Activated CD4-positive, alpha-beta T cell treated with anti-CD3 and anti-CD28 coated beads for 24 hours (primary cell): ENCODE measurements at regions not wholly inside any gene's neighbourhood (a gene's known extent, or its start where the extent isn't known, plus 50 kb on each side); places are given as distances from the start of the nearest gene placed in this dataset.
"Not testable (repeated sequence)": the region's sequence is repeated elsewhere in the genome, so short reads cannot be mapped to it uniquely, and the experiment has no call there.

Experiments
- DNase-seq, 2 donors: peaks; one replicate each; pipeline ENCODE4 v3.0.0-alpha.2; 2020; ENCODE audit warnings: low read depth in 2 of 2

DNA sequence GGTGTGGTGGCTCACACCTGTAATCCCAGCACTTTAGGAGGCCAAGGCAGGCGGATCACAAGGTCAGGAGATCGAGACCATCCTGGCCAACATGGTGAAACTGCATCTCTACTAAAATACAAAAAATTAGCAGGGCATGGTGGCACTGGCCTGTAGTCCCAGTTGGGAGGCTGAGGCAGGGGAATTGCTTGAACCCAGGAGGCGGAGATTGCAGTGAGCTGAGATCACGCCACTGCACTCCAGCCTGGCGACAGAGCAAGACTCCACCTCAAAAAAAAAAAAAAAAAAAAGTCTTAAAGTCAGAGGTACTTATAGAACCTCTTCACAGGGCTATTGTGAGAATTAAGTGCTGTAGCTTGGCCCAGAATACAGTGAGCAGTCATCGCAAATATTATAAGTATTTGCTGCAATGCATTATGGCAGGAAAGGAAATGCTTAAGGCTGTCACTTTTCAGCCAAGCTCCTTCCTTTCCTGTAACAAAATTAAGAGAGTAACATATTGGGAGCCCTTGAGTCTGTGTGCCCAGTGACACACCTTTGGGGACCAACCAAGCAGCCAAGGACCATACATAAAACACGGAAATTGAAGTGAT, 110.9 kb upstream of the HAND1 start:
- DNase-seq: not testable (repeated sequence)

DNA sequence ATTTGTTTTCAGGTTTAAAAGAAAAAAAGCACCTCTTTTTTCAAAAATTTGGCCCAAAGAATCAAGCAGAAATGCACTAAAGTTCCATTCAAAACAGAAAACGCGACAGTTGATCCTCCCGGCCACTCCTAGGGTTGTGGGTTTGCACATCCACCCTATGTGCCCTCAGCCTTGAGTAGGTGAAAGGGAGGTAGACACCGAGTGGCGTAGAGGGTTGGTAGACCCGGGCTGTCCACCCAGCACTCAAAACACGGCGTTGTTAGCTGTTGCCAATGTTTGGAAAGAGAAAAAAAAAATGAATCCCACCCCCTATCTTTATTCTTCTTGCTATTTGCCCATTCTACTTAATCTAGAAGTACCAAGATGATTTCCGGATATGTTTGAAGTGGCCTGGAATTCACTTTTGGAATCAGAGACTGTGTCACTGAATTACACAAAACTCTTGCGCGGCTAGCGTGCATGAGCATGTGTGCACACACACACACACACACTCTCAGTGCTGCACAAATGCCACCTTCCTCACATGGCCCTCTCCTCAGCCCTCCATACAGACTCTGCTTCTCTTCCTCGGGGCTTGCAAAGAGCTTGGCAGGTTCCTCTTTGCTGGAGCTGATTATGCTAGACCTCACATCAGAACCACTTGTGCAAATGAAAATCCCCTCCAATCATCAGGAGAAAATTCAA, 110.2 kb upstream of the HAND1 start:
- DNase-seq: no peak

DNA sequence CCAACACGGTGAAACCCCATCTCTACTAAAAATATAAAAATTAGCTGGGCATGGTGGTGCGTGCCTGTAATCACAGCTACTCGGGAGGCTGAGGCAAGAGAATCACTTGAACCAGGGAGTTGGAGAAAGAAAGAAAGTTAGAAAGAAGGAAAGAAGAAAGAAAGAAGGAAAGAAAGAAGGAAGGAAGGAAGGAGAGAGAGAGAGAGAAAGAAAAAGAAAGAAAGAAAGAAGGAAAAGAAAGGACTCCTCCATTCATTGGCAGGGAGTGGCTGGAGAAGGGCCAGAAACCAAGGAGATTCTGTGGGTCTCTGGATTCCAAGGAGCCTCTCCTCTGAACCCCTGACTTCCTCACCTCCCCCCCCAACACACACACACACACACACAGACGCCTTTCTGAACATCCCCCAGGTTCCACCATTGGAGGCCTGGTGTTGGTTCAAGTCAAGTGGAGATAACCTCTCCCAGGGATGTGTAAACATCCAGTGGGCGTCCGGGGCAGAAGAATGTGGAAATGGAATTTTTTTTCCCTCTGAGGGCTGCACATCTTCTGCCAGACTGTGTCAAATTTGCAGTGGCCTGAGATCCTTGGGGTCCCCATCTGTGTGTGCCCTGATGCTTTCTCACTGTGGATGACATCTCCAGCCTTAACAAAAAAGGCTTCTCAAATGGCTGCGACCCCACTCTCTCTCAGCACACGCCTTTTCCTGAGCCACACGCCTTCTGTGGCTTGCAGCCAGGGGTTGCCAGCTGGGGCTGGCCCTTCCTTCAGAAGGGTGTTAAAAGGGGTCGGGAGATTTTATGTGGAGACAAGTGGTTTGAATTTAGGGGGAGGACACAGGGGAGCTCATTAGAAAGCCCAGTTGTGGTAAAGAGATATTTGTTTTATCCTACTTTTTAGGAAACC, 109.3 kb upstream of the HAND1 start:
- DNase-seq: no peak

DNA sequence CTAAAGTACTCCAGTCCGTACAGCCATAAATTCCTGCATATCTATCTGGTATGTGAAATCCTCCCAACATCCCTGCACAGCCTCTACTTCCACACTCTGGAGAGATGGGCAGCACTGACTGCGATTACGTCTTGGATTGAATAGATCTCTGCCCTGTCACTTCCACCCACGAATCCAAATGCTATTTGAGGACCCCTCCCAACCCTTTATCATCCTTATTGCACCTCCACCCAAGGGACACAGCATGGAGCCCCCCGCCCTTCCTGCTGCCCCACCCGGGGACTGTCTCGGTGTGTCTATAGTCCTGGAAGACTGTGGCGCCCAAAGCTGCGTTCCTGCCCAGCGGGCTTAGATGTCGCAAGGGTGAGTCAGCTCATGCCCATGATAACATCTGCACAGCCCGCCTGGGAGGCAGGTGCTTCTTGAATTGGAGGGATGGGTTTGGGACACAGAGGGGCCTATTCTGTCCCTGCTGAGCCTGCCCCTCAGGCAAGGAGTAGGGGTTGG, 105.7 kb upstream of the HAND1 start:
- DNase-seq: no peak

DNA sequence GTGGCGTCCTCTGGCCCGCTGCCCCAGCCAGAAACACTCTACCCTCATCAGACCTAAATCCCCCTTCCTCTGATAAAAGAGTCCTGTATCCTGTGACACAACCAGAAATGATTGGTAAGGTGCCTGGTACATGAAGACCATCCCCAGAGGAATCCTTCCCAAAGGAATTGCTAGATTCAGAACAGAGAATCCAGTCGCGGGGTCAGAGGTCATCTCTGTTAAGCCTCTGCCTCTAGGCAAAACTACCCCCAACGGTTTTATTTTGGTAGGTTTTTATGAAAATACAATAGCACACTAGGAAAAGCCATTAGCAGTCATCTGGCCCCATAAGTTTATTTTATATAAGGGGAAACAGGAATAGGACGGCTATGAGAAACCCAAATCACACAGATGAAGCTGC, 102.4 kb upstream of the HAND1 start:
- no peak for DNase-seq

DNA sequence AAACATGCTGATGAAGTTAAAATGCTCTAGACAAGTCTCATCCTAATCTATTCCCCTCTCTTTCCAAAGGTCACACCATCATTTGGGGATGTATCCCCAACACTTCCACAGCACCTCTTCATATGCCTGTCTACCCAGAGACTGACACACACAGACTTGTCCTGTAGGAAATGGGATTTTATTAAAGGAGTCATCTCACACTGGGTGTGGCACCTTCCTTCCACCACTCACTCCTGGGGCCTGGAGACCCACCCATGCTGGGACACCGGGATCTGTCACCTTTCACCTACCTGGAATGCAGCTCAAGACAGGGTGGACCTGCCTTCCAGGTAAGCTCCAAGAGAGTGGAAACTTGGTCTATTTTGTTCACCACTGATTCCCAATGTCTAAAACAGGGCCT, 99.4 kb upstream of the HAND1 start:
- no peak for DNase-seq

DNA sequence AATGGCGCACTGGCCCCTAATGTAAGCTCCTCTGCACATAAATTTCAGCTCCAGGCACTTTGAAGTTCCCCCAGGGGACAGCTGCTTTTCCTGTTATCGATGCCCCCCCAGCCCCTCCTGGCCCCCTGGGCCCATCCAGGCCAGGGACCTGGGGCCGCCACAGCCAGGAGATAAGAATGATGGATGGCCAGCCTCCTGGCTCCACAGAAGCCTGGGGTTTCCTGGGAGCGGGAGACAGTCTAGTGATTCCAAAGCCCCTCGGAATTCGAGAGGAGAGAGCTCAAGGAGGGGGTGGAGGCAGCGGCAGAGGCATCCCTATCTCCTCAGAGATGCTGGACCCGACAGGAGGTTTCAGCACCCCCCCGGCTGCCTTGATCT, 98.4 kb upstream of the HAND1 start:
- no peak for DNase-seq

DNA sequence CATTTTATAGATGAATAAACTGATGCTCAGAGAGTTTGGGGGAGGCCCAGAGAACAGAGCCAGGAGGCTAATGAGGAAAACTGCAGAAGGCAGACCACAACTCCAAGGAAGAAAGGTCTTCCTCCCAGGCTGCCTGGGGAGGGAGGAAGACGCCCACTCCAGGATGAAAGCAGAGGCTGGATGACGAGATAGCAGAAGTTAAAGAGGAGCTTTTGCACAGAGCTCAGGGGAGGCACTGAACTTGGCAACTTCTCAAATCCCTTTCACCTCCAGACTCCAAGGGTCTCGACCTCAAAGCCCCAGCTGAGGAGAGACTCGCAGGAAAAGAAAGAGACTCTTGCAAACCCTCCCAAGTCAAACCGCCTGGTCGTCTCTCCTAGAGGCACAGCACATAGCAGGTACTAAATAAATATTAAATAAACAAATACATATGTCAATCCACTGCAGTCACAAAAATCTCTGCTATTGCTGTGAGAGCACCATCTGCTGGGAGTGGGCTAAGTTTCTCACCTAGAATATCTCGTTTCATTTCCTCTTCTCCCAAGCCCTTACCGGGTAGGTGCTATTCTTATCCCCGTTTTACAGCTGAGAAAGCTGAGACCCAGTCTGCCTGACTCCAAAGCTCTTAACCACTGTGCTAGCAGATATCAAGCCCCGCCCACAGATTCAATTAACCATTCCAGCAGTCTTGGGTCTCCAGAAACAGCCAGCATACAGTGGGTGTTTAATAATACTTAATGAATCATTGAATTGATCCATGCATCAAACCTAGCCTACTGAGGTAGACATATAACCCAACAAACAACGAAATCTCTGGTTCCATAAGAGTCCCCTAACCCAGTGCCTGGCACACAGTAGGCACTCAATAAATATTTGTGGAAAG, 97.8 kb upstream of the HAND1 start:
- DNase-seq: no peak

DNA sequence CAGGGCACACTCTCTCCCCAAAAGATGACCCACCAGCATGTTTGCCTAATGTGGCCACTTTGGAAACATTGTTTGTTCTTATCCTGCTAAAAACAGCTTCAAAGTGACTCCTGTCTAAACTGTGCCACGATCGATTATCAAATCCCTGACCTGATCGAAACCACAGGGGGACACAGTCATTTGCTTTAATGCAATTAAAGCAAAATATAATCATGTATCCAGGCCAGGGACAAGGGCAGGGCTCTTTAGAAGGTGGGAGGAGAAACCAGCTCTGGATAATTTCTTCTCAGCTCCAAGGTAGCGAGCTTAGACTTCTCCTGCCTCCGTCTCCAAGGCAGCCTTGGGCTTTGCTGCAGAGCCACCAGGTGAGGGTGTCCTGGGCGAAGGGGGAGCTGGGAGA, 95.0 kb upstream of the HAND1 start:
- DNase-seq: no peak

DNA sequence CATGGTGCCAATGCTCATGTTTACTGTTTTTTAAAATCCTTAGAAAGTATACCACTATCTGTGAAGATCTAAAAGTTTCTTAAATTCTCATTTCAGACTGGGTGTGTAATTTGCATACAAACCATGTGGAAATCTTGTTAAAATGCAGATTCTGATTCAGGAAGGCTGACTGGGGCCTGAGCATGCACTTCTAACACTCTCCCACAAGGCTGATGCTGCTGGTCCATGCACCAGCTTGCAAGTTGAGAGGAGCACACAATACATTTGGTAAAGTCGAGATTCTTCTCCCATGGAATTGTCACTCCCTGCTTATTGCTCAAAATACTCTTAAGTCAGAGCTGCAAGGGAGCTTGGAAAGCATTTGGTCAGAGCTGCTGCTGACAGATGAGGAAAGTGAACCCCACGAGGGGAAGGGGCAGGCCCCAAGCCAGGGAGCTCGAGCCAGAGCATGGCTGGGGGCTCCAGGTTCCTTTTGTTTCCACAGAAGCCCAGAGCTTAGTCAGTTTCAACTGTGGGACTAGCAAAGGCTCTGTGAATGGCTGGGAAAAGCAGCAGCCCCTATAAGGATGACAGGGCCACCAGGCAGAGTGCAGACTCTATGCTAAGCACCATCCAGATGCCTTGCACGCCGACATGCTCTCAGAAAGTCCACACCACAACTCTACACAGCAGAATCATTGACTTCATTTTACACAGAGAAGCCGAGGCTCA, 93.5 kb upstream of the HAND1 start:
- DNase-seq: no peak

DNA sequence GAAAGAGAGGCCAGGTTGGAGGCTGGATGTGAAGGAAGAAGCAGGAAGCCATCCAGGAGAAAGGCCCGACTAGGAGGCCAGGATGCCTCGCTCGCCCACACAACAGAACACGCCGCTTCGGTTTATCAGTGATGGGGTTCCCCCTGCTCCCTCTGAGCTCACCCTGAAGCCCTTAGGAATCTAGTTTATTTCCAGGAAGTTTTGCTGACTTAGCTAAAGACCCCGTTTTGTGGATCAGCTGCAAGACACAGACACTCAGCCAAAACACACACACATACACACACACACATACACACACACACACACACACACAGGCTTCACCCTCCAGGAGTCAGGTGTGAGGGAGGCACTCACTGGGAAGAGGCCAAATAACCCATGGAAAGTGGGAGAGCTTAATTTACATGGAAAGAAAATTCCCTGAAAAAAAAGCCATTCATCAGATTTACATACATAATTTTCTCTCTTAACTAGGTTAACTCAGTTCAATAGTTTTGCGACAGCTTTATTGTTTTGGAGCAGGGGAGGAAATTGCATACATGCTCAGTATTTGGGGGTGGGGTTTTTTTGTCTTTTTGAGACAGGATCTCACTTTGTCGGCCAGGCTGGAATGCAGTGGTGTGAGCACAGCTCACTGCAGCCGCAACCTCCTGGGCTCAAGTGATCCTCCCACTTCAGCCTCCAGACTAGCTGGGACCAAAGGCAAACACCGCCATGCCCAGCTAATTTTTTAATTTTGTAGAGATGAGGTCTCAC, 92.7 kb upstream of the HAND1 start:
- no peak for DNase-seq

DNA sequence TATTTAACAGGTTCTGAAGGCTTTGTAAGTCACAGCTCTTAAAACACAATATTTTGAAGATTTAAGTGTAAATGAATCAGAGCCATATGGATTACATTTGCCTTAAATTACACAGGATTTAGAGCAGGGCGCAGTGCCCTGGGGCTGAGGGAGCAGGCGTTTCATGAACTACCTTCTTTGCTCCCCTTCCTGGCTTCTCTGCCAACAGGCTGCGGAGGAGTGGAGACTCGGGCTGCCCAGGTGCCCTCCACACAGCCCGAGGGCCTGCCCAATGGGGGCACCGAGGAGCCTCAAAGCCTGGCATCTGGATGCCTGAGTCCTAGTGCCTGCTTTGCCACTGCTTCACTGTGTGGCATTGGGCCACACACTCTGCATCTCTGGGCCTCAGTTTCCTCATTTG, 90.6 kb upstream of the HAND1 start:
- DNase-seq: no peak

DNA sequence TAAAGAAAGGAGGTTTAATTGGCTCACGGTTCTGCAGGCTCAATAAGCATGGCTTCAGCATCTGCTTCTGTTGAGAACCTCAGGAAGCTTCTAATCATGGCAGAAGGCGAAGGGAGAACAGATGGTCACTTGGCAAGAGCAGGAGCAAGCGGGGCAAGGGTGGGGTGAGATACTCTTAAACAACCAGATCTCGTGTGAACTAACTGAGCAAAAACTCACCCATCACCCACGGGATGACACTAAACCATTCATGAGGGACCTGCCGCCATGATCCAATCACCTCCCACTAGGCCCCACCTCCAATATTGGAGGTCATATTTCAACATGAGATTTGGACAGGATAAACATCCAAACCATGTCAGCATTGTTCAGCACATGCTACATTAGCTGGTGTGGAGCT, 89.1 kb upstream of the HAND1 start:
- DNase-seq: no peak

DNA sequence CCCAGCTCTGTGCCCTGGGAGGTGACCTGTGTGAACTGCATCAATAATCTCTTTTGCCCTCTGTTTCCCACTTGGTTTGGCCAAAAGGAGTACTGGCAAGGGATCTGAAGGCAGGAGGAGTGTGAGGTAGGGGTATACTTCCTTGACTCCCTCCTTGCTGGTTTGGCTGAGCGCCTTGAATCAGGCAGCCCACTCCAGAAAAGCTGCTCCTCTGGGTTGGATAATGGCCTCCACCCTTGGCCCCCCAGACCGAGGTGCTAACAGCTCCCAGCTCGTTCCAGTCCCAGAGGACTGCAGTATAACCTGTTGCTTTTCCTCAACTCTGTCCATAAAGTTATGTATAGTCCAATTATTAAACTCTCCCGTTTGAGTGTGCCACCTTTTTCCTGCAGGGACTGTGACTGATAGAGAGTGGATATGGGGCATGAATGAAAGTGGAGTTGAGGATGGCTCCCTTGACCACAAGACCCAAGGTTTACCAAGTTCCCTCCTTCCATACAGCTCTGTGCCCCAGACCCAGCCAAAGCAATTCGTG, 88.2 kb upstream of the HAND1 start:
- DNase-seq: no peak

DNA sequence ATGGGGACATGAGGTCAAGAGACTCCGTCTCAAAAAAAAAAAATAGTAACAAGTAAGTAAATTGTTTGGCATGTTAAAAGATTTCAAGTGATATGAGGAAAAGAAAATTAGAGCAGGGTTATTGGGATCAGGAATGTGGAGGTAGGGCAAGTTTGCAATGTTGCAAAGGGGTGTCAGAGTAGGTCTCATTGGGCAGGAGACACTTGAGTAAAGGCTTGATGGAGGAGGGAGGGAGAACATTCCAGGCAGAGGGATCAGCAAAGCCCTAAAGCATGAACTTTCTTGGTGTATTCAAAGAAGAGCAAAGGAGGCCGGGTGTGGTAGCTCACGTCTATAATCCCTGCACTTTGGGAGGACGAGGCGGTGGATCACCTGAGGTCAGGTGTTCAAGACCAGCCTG, 87.1 kb upstream of the HAND1 start:
- DNase-seq: no peak

DNA sequence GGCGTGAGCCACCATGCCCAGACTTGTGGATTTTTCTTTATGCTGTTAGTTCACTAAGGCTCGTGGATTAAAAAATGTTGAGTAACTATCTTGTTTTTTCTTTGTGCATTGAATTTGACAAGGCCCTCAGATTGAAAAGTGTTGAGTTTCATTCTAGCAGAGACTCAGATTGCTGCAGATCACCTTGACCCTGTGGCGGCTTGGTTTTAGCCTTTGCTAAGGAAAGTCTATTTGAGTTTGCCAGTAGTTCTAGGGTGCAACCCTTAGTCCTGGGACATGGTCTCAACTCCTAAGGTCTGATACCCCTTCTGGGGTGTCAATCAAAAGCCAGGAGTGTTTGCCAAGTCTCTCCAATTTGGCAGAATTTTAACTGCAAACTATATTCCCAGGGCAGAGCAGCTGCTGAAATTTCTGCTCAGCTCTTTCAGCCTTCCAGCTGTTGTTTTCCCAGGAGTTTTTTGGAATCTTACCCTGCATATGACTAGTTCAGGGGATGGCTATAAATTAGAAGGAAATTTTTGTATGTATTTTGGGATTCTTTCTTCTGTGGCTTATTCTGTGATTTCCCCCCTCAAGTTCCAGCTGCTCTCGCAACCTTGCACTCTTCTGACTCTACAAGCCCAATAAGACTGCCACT, 84.3 kb upstream of the HAND1 start:
- DNase-seq: no peak

DNA sequence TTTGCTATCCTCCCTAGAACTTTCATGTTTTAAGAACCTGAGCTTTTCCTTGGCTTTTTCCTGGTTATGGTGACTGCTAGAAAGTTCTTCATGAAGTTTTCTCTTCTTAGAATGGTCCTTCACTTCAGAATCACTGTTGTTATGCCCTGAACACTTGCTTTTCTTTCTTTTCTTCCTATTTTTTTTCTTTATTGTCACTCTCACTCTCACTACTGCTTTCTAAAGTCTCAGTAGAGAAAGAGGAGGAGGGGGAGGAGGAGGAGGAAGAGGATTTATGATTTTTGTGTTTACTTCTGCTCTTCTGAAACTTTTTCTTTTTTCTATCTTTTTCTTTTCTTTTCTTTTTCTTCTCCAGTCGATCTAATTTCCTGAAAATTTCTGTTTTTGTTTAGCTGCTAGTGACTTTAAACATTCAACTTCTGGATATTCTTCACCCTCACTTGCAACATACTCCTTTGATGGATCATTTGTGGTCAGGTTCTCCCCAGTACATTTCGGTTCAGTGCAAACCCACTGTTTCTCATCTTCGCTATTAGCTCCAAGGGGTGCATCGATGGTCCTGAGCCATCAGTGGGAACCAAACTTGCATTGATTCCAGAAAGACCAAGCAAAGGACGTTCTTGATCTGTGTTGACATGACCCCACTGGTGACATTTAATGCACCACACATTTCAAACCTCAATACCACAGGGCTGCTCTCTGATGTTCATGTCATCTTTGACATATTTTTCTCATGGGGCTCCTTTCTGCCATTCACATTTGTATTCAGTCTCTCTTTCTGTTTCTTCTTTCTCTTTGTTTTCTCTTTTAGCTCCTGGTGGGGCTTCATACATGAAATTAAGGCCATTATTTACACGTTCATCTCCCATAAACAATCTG, 81.6 kb upstream of the HAND1 start:
- DNase-seq: no peak

DNA sequence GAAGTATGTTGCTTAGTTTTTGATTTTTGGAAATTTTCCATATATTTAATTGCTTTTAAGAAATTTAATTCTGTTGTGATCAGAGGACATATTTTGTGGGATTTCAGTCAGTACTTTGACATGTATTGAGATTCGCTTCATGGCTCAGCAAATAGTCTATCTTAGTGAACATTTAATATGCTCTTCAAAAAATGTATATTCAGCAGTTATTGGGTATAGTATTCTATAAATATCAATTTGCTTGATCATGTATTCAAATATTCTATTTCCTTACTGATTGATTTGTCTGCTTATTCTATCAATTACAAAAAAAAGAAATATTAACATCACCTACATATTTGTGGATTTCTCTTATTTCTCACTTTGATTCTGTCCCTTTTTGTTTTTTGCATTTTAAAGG, 79.5 kb upstream of the HAND1 start:
- no peak for DNase-seq

DNA sequence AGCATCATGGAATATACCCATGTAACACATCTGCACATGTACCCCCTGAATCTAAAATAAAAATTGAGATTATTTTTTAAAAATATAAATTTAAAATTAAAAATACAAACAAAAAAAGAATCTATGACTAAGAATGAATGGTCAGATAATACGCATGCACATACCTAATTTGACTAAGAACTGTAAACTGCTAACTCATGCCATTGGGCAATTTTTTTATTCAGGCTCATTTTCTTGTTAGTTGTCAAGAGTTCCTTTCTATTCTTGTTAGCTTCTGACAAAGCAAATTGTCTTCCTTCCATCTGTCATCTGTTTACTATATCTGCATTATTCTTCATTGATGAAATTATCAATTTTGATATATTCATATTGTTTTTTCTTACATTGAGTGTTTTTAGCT, 69.5 kb upstream of the HAND1 start:
- DNase-seq: no peak
